ENCODE measurements at regions not wholly inside any gene's neighbourhood (a gene's known extent, or its start where the extent isn't known, plus 50 kb on each side); places are given as distances from the start of the nearest gene placed in this dataset.

DNA sequence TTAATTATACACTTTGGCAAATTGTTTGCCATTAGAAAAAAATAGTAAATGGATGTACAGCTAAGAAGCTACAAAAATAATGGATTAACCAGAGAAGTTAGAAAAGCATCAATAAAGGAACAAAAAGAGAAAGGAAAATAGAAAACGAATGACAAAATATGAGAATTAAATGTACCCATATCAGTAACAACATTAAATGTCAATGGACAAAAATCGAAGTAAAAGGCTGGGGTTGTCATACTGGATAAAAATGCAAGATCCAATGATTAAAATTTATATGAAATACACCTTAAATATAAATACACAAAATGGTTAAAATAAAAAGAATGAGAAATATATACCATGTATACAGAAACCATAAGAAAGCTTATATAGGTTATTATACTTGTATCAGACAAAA is 470.6 kb downstream of the OCA2 start:
- no peak for DNase-seq (ENCODE audit: extremely low spot score, unreplicated experiment)
- H3K27ac Mint-ChIP-seq (ENCODE audit: unreplicated experiment), result no peak overlapping the region
- no peak overlapping the region for H3K4me3 Mint-ChIP-seq (ENCODE audit: unreplicated experiment)
- H3K9me3 Mint-ChIP-seq (ENCODE audit: unreplicated experiment), result peaks cover 23% of the 10 kb centered on the region
- H3K27me3 Mint-ChIP-seq (ENCODE audit: unreplicated experiment), result no peaks in the 10 kb centered on the region
- H3K4me1 Mint-ChIP-seq (ENCODE audit: unreplicated experiment), result no peaks in the 10 kb centered on the region
- no peak for TF ChIP-seq CTCF (IDR thresholded peaks at IDR 0.05)
- no peaks in the 10 kb centered on the region for H3K36me3 Mint-ChIP-seq (ENCODE audit: unreplicated experiment)

- Mint-ChIP-seq H3K27me3 (ENCODE audit: unreplicated experiment) (peaks cover 2% of the 10 kb centered on the region), H3K4me3 (ENCODE audit: unreplicated experiment) (no peak overlapping the region), H3K36me3 (ENCODE audit: unreplicated experiment) (no peaks in the 10 kb centered on the region), H3K27ac (ENCODE audit: unreplicated experiment) (no peak overlapping the region), H3K4me1 (ENCODE audit: unreplicated experiment) (no peaks in the 10 kb centered on the region), H3K9me3 (ENCODE audit: unreplicated experiment) (peaks cover 23% of the 10 kb centered on the region)
- TF ChIP-seq CTCF (IDR thresholded peaks at IDR 0.05), result no peak
- DNase-seq (ENCODE audit: extremely low spot score, unreplicated experiment), result no peak
Measured at GRCh38 chr15:27627623-27628022, 471.5 kb downstream of the OCA2 start.

- Mint-ChIP-seq H3K27me3 (ENCODE audit: unreplicated experiment) (peaks cover 9% of the 10 kb centered on the region), H3K4me1 (ENCODE audit: unreplicated experiment) (no peaks in the 10 kb centered on the region), H3K27ac (ENCODE audit: unreplicated experiment) (no peak overlapping the region), H3K36me3 (ENCODE audit: unreplicated experiment) (no peaks in the 10 kb centered on the region), H3K4me3 (ENCODE audit: unreplicated experiment) (no peak overlapping the region), H3K9me3 (ENCODE audit: unreplicated experiment) (peaks cover 23% of the 10 kb centered on the region)
- no peak for DNase-seq (ENCODE audit: extremely low spot score, unreplicated experiment)
- TF ChIP-seq CTCF (IDR thresholded peaks at IDR 0.05), result no peak
Measured at GRCh38 chr15:27623560-27624305, 475.4 kb downstream of the OCA2 start.

DNA sequence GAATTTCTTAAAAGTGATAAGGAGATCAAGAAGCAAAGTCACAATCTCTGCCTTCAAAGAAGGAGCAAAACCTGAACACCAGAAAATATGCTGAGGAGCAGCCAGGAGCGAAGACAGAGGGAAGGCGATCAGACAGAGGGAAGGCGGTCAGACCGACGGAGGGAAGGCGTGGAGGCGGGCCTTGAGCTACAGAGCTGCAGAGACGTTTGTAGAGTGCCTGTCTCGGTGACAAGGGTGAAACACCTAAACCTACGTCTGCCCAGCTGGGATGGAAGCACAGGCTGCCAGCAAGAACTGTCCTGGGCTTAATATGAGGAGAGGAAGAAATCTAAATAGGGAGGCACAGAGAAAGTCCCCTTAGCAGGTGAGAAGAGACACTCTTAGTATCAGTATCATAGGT is 476.0 kb downstream of the OCA2 start:
- Mint-ChIP-seq H3K4me1 (ENCODE audit: unreplicated experiment) (no peaks in the 10 kb centered on the region), H3K9me3 (ENCODE audit: unreplicated experiment) (peaks cover 19% of the 10 kb centered on the region), H3K36me3 (ENCODE audit: unreplicated experiment) (no peaks in the 10 kb centered on the region), H3K4me3 (ENCODE audit: unreplicated experiment) (no peak overlapping the region), H3K27ac (ENCODE audit: unreplicated experiment) (no peak overlapping the region), H3K27me3 (ENCODE audit: unreplicated experiment) (peaks cover 9% of the 10 kb centered on the region)
- TF ChIP-seq CTCF (IDR thresholded peaks at IDR 0.05), result no peak
- no peak for DNase-seq (ENCODE audit: extremely low spot score, unreplicated experiment)

DNA sequence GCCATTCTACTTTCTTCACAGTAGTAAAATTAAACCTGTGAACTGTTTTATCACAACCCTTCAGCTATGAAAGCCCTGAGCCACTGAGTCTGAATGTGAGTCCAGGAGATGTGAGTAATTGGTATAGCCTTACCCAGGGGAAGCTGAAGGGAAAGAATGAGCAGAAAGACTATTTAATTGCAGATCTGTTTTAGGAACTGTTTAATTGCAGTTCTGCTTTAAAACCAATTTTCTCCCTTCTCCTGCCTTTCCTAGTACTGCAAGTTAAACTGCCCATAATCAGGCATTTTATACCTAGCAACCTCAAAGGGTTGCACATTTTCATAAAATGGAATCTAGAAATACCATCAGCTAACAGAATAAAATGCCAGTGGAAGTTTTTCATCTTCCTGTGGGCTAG is 476.7 kb downstream of the OCA2 start:
- H3K4me1 Mint-ChIP-seq (ENCODE audit: unreplicated experiment), result no peaks in the 10 kb centered on the region
- DNase-seq (ENCODE audit: extremely low spot score, unreplicated experiment), result no peak
- peaks cover 9% of the 10 kb centered on the region for H3K27me3 Mint-ChIP-seq (ENCODE audit: unreplicated experiment)
- H3K36me3 Mint-ChIP-seq (ENCODE audit: unreplicated experiment), result no peaks in the 10 kb centered on the region
- peaks cover 11% of the 10 kb centered on the region for H3K9me3 Mint-ChIP-seq (ENCODE audit: unreplicated experiment)
- no peak for TF ChIP-seq CTCF (IDR thresholded peaks at IDR 0.05)
- H3K27ac Mint-ChIP-seq (ENCODE audit: unreplicated experiment), result no peak overlapping the region
- H3K4me3 Mint-ChIP-seq (ENCODE audit: unreplicated experiment), result no peak overlapping the region
